OCI-LY7 (cell line): ENCODE measurements at regions not wholly inside any gene's neighbourhood (a gene's known extent, or its start where the extent isn't known, plus 50 kb on each side); places are given as distances from the start of the nearest gene placed in this dataset.

Source experiments
- BruUV-seq: library from RNA; stranded (reverse); fragments of 400-500 nt; replicated peaks from 2 replicates; lab custom pipeline; 2021; lab: Mats Ljungman, UMichigan
- CTCF ChIA-PET: fragments of 300-600 bp; sonication (Branson Sonifier 250); formaldehyde crosslinking; loops from one replicate; lab custom pipeline; 2022; ENCODE audit warnings: antibody characterized with exemption; ENCODE audit not compliant: unreplicated experiment; lab: Charles Lee
- POLR2A ChIA-PET: fragments of 300-600 bp; sonication (Branson Sonifier 250); formaldehyde crosslinking; loops from one replicate; lab custom pipeline; 2022; ENCODE audit warnings: antibody characterized with exemption; lab: Charles Lee
- DNase-seq: peaks from one replicate; pipeline ENCODE4 v3.0.0-alpha.2; 2015; ENCODE audit warnings: low spot score
- H2AFZ ChIP-seq: fragments of 200-600 bp; sonication (generic), shearing (Covaris generic); 2 replicates; pipeline ENCODE4 v1.6.1; 2014; ENCODE audit warnings: mild to moderate bottlenecking, antibody characterized with exemption, low read length, moderate library complexity
- H3K27ac ChIP-seq: fragments of 200-600 bp; sonication (generic); 2 replicates; pipeline ENCODE4 v1.5.1; 2014; ENCODE audit warnings: mixed run types, low read depth, mild to moderate bottlenecking, moderate library complexity, low read length, inconsistent platforms; ENCODE audit not compliant: poor library complexity, severe bottlenecking
- H3K36me3 ChIP-seq: fragments of 200-600 bp; sonication (generic); 2 replicates; pipeline ENCODE4 v1.6.1; 2014; ENCODE audit warnings: mild to moderate bottlenecking, antibody characterized with exemption, low read length, moderate library complexity, mixed read lengths; ENCODE audit not compliant: insufficient read depth
- H3K4me1 ChIP-seq: fragments of 200-600 bp; sonication (generic); 2 replicates; pipeline ENCODE4 v1.5.1; 2014; ENCODE audit warnings: mild to moderate bottlenecking, low read length; ENCODE audit not compliant: insufficient read depth, poor library complexity, severe bottlenecking
- H3K4me2 ChIP-seq: fragments of 200-600 bp; sonication (generic); 2 replicates; pipeline ENCODE4 v1.6.1; 2014; ENCODE audit warnings: mild to moderate bottlenecking, low read length
- H3K4me3 ChIP-seq: fragments of 200-600 bp; sonication (generic); 2 replicates; pipeline ENCODE4 v1.5.1; 2014; ENCODE audit warnings: mild to moderate bottlenecking, low read depth, low read length; ENCODE audit not compliant: poor library complexity, severe bottlenecking
- H3K79me2 ChIP-seq: fragments of 200-600 bp; sonication (generic); 2 replicates; pipeline ENCODE4 v1.6.1; 2016; ENCODE audit warnings: low read depth, mild to moderate bottlenecking, low read length, moderate library complexity, mixed read lengths; ENCODE audit not compliant: insufficient read depth
- H3K9me2 ChIP-seq: fragments of 200-600 bp; sonication (generic); 2 replicates; pipeline ENCODE4 v1.6.1; 2016; ENCODE audit warnings: mild to moderate bottlenecking, low read length, mixed read lengths; ENCODE audit not compliant: insufficient read depth
- H3K9me3 ChIP-seq: fragments of 200-600 bp; sonication (generic); 2 replicates; pipeline ENCODE4 v1.6.1; 2014; ENCODE audit warnings: mild to moderate bottlenecking, mixed run types, low read length, mixed read lengths
- H4K20me1 ChIP-seq: fragments of 200-600 bp; sonication (generic); 2 replicates; pipeline ENCODE4 v1.6.1; 2014; ENCODE audit warnings: mild to moderate bottlenecking, antibody characterized with exemption, low read length, moderate library complexity, mixed read lengths; ENCODE audit not compliant: insufficient read depth
- EZH2phosphoT487 ChIP-seq: fragments of 200-600 bp; sonication (generic); IDR thresholded peaks from 2 replicates; pipeline ENCODE4 v1.6.1; 2018; ENCODE audit warnings: low read depth, borderline replicate concordance, mild to moderate bottlenecking, mixed run types, antibody characterized with exemption, low read length, moderate library complexity, mixed read lengths
- intact Hi-C: fragments of 100-400 bp; cut with micrococcal nuclease; formaldehyde crosslinking; loops from one replicate; pipeline ENCODE4 v1.10.0; 2022; ENCODE audit not compliant: unreplicated experiment
- TF ChIP-seq, protein P1 (sequence below): fragments of 200-600 bp; sonication (generic); conservative IDR thresholded peaks from 2 replicates; pipeline ENCODE4 v1.5.1; 2014; ENCODE audit warnings: mild to moderate bottlenecking, antibody characterized with exemption, low read length, moderate library complexity, mixed read lengths

DNA sequence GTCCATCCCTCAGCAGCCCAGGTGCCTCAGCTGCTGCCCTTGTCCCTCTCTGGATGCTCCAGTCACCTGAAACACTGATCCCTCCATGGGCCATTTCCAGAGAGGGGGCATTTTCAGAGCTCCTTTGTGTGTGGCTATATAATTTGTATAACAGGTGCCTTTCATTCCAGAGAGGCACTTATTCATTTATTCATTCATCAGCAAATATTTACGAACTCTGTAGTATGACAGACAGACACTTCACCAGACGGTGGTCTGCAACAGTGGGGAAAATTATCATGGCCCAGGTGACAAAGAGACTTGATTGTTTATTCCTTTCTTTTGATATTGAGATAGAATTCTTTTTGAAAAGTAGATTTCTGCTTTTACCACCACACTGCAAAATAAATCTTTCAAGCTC, 361.7 kb downstream of the TMEM182 start:
- Histone ChIP-seq H3K27ac (no peak overlapping the region), H4K20me1 (no peaks in the 10 kb centered on the region), H3K36me3 (no peaks in the 10 kb centered on the region), H3K4me1 (no peaks in the 10 kb centered on the region), H3K4me3 (no peak overlapping the region), H3K4me2 (no peak overlapping the region), H3K79me2 (no peaks in the 10 kb centered on the region), H3K9me2 (no peaks in the 10 kb centered on the region), H3K9me3 (no peaks in the 10 kb centered on the region), H2AFZ (no peak overlapping the region)
- ChIA-PET CTCF (no interaction called here), POLR2A (no interaction called here)
- TF ChIP-seq, protein P1, sequence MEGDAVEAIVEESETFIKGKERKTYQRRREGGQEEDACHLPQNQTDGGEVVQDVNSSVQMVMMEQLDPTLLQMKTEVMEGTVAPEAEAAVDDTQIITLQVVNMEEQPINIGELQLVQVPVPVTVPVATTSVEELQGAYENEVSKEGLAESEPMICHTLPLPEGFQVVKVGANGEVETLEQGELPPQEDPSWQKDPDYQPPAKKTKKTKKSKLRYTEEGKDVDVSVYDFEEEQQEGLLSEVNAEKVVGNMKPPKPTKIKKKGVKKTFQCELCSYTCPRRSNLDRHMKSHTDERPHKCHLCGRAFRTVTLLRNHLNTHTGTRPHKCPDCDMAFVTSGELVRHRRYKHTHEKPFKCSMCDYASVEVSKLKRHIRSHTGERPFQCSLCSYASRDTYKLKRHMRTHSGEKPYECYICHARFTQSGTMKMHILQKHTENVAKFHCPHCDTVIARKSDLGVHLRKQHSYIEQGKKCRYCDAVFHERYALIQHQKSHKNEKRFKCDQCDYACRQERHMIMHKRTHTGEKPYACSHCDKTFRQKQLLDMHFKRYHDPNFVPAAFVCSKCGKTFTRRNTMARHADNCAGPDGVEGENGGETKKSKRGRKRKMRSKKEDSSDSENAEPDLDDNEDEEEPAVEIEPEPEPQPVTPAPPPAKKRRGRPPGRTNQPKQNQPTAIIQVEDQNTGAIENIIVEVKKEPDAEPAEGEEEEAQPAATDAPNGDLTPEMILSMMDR: no peak
- TF ChIP-seq EZH2phosphoT487: no peak
- no TSS peak for BruUV-seq
- no peak for DNase-seq
- intact Hi-C loops: no loop called here

DNA sequence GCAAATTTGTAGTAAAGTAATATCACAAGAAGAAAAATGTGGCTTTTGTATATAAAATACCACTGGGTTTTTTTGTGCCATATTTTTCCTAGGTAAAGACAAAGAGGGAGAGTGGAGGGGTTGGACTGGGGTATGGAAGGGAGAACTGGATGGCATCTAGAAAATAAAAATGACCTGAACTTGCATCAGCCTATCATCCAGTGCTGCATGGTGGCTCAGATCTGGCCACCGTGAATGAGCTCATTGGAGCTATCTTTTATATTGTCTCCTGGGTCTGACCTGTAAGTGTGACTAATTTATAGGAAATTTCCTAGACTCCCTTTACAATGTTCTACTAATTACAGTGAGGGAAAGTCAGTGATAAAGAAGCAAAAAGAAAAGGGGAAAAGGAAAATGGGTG, 369.0 kb downstream of the TMEM182 start:
- DNase-seq: no peak
- H2AFZ ChIP-seq: no peak overlapping the region
- ChIA-PET POLR2A (interaction anchor here (0.7 kb wide), 1 partner anchor 22 kb away, joined by 3 read pairs; no protein-coding TSS in a partner anchor), CTCF (no interaction called here)
- no peaks in the 10 kb centered on the region for H4K20me1 ChIP-seq
- no peaks in the 10 kb centered on the region for H3K9me2 ChIP-seq
- H3K4me3 ChIP-seq: no peak overlapping the region
- H3K27ac ChIP-seq: no peak overlapping the region
- H3K9me3 ChIP-seq: no peaks in the 10 kb centered on the region
- no peaks in the 10 kb centered on the region for H3K79me2 ChIP-seq
- no peak overlapping the region for H3K4me2 ChIP-seq
- intact Hi-C loops: no loop called here
- no TSS peak for BruUV-seq
- H3K4me1 ChIP-seq: no peaks in the 10 kb centered on the region
- TF ChIP-seq EZH2phosphoT487: no peak
- TF ChIP-seq, protein P1: no peak
- H3K36me3 ChIP-seq: no peaks in the 10 kb centered on the region

DNA sequence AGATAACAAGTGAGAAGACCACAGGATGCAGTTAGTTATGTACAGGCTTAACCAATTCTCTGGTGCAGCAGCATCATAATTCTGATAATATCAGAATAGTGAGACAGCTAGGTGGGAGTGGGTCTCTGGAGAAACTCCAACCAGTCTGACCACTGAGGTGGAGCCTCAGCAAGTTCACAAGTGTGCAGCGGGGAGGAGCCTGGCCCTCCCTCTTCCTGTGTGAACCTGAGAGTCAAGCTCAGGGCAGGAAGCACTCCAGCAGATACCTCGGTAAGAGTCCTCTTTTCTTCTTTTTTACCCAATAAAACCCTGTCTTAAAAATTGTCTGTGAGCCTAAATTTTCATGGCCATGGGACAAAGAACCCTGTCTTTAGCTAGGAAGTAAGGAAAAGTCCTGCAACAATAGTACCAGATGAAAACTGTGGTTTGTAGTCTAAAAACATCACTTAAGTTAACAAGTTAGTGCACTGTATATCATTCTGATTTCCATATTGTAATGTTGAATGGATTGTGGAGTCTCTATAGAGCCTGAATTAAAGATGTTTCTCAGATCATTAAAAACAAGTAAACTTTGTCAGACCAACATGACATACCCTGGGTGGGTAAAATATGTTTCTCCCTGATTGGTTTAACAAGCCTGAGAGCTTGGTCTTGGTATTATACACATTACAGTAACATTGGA, 370.8 kb downstream of the TMEM182 start:
- no peaks in the 10 kb centered on the region for H3K9me3 ChIP-seq
- no peak overlapping the region for H3K4me3 ChIP-seq
- H3K79me2 ChIP-seq: no peaks in the 10 kb centered on the region
- intact Hi-C loops: no loop called here
- no peaks in the 10 kb centered on the region for H3K36me3 ChIP-seq
- no peaks in the 10 kb centered on the region for H3K9me2 ChIP-seq
- H2AFZ ChIP-seq: no peak overlapping the region
- no peak overlapping the region for H3K4me2 ChIP-seq
- H3K4me1 ChIP-seq: no peaks in the 10 kb centered on the region
- ChIA-PET CTCF (no interaction called here), POLR2A (no interaction called here)
- no TSS peak for BruUV-seq
- no peak for TF ChIP-seq EZH2phosphoT487
- TF ChIP-seq, protein P1: no peak
- H3K27ac ChIP-seq: no peak overlapping the region
- no peaks in the 10 kb centered on the region for H4K20me1 ChIP-seq
- no peak for DNase-seq
